Astrocyte of the spinal cord (primary cell): ENCODE measurements at regions not wholly inside any gene's neighbourhood (a gene's known extent, or its start where the extent isn't known, plus 50 kb on each side); places are given as distances from the start of the nearest gene placed in this dataset.

ENCODE experiments used
- DNase-seq: peaks from one replicate; pipeline ENCODE4 v3.0.0; 2011; ENCODE audit warnings: low read depth, low spot score
- H3K4me3 ChIP-seq: 2 replicates; pipeline ENCODE4 v1.5.1; 2011; ENCODE audit warnings: low read depth, mild to moderate bottlenecking, low read length, moderate library complexity
- CTCF ChIP-seq: IDR thresholded peaks from 2 replicates; pipeline ENCODE4 v1.5.1; 2012; ENCODE audit warnings: low read depth, mild to moderate bottlenecking, low read length, inconsistent platforms
- in situ Hi-C: cut with HindIII; loops from 2 replicates; pipeline ENCODE4 v1.10.0; 2017; ENCODE audit warnings: low sequenced_read_pairs

GRCh38 chr3:18066899-18067582 lies 324.6 kb upstream of the TBC1D5 start:
- TF ChIP-seq CTCF: no peak
- no peak for DNase-seq
- in situ Hi-C loops: no loop called here
- H3K4me3 ChIP-seq: no peak overlapping the region

GRCh38 chr3:18064586-18064985 lies 322.2 kb upstream of the TBC1D5 start:
- no peak overlapping the region for H3K4me3 ChIP-seq
- in situ Hi-C loops: no loop called here
- TF ChIP-seq CTCF: no peak
- DNase-seq: no peak

GRCh38 chr3:18062657-18063025 lies 320.2 kb upstream of the TBC1D5 start:
- no peak for TF ChIP-seq CTCF
- in situ Hi-C loops: no loop called here
- no peak overlapping the region for H3K4me3 ChIP-seq
- DNase-seq: peak; percentile 53

- in situ Hi-C loops: no loop called here
- DNase-seq: peak; percentile 68
- TF ChIP-seq CTCF: no peak
- no peak overlapping the region for H3K4me3 ChIP-seq
Measured at GRCh38 chr3:18061737-18062656, 319.6 kb upstream of the TBC1D5 start.

- no peak for DNase-seq
- in situ Hi-C loops: no loop called here
Measured at GRCh38 chr3:18058666-18059065, 316.2 kb upstream of the TBC1D5 start.

More at GRCh38 chr3:18058666-18059065, 316.2 kb upstream of the TBC1D5 start:
- no peak for TF ChIP-seq CTCF
- H3K4me3 ChIP-seq: no peak overlapping the region
